GM20000 (cell line): ENCODE measurements at regions not wholly inside any gene's neighbourhood (a gene's known extent, or its start where the extent isn't known, plus 50 kb on each side); places are given as distances from the start of the nearest gene placed in this dataset.

Experiments used
- DNase-seq: peaks from one replicate; pipeline ENCODE4 v3.0.0; 2012; ENCODE audit warnings: low spot score
- CTCF ChIP-seq: IDR thresholded peaks from 2 replicates; pipeline ENCODE4 v1.5.1; 2012; ENCODE audit warnings: mild to moderate bottlenecking, control low read depth; ENCODE audit errors: extremely low read depth, missing control alignments

- no peak for TF ChIP-seq CTCF
- DNase-seq = no peak
Observed at GRCh38 chr17:79473876-79474440, 136.9 kb downstream of the RBFOX3 start.

- no peak for DNase-seq
Observed at GRCh38 chr17:79473111-79473875, 137.6 kb downstream of the RBFOX3 start.

GRCh38 chr17:79470754-79471153 is 140.1 kb downstream of the RBFOX3 start:
- TF ChIP-seq CTCF = no peak
- no peak for DNase-seq

More at GRCh38 chr17:79473111-79473875, 137.6 kb downstream of the RBFOX3 start:
- TF ChIP-seq CTCF = no peak

- no peak for DNase-seq
- no peak for TF ChIP-seq CTCF
Observed at GRCh38 chr17:79469646-79470045, 141.2 kb downstream of the RBFOX3 start.

- DNase-seq = no peak
- TF ChIP-seq CTCF = no peak
Observed at GRCh38 chr17:79468183-79468944, 142.5 kb downstream of the RBFOX3 start.

GRCh38 chr17:79466562-79467350 is 144.1 kb downstream of the RBFOX3 start:
- TF ChIP-seq CTCF = no peak
- DNase-seq = no peak
